Retinal pigment epithelial cell (primary cell): ENCODE measurements at regions not wholly inside any gene's neighbourhood (a gene's known extent, or its start where the extent isn't known, plus 50 kb on each side); places are given as distances from the start of the nearest gene placed in this dataset.

Experiments
- DNase-seq: peaks from one replicate; pipeline ENCODE4 v3.0.0-alpha.2; 2010; ENCODE audit warnings: low read depth
- H3K4me3 ChIP-seq: 2 replicates; pipeline ENCODE4 v1.5.1; 2011; ENCODE audit warnings: mild to moderate bottlenecking, low read length, control low read depth, moderate library complexity
- TF ChIP-seq, protein P1 (sequence below): conservative IDR thresholded peaks from 2 replicates; pipeline ENCODE4 v1.5.1; 2011; ENCODE audit warnings: low read depth, low read length, control low read depth, inconsistent platforms

DNA sequence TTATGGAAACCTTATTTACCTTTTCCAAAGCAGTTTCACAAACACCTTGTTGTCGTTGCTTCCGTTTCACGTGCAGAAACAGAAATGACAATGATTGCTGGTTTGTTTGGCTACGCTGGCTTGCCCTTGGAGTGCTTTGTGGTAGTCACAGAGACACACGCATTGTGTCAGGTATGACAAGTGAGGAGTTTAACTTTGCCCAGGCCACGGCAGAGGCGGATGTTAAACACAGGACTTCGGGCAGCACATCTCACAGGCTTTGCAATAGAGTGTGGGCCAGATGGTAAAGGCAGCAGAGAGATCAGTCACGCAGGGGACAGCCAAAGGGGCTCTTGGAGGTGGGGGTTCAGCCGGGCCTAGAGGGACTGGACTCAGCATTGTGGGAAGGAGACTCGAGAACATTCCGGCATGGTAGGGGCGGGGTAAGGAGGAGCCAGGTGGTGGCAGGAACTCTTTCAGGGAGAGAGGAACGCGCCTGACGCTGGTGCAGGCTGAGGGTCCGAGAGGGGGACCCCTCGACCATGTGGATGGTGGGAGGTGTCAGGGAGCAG, 59.8 kb upstream of the KCNA1 start:
- no peak for DNase-seq
- H3K4me3 ChIP-seq: no peak overlapping the region
- TF ChIP-seq, protein P1, sequence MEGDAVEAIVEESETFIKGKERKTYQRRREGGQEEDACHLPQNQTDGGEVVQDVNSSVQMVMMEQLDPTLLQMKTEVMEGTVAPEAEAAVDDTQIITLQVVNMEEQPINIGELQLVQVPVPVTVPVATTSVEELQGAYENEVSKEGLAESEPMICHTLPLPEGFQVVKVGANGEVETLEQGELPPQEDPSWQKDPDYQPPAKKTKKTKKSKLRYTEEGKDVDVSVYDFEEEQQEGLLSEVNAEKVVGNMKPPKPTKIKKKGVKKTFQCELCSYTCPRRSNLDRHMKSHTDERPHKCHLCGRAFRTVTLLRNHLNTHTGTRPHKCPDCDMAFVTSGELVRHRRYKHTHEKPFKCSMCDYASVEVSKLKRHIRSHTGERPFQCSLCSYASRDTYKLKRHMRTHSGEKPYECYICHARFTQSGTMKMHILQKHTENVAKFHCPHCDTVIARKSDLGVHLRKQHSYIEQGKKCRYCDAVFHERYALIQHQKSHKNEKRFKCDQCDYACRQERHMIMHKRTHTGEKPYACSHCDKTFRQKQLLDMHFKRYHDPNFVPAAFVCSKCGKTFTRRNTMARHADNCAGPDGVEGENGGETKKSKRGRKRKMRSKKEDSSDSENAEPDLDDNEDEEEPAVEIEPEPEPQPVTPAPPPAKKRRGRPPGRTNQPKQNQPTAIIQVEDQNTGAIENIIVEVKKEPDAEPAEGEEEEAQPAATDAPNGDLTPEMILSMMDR: no peak

DNA sequence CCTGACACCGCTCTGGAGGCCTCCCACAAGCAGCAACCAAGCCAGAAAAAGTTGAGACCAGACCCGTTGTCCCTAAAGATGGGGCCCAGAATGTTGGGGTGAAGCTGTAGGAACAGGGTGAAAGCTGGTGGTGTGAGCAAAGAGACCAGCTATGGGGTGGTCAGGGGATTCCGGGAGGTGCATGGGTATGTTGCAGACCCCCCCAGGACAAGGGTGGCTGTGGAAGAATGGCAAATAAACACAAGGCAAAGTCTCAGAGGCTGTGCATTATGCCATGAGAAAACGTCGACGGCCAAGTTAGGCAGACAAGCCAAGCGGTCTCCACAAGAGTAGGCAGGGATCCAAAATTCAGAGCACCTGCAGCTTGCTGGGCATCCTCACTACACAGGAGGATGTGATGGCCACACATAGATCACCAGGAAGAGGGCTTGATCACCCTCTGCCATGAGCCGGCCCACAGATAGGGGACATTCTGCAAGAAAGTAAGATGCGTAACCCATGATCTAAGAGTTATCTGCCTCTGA, 58.8 kb upstream of the KCNA1 start:
- no peak overlapping the region for H3K4me3 ChIP-seq
- DNase-seq: no peak
- TF ChIP-seq, protein P1: no peak

DNA sequence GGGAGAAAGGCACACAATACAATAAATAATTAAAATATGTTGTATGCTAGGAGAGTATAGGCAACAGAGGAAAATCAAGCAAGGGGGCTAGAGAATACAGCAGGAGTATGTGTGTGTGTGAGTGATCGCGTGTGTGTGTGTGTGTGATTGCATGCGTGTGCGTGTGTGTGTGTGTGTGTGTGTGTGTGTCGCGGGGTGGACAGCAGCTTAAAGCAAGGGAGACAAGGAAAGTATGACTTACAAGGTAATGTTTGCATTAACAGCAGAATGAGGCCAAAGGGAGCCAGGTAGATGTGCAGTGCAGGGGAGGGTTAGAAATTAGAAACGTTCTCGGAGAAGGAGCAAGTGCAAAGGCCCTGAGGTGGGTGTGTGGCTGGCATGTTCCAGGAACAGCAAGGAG, 57.4 kb upstream of the KCNA1 start:
- H3K4me3 ChIP-seq: no peak overlapping the region
- TF ChIP-seq, protein P1: no peak
- DNase-seq: no peak

DNA sequence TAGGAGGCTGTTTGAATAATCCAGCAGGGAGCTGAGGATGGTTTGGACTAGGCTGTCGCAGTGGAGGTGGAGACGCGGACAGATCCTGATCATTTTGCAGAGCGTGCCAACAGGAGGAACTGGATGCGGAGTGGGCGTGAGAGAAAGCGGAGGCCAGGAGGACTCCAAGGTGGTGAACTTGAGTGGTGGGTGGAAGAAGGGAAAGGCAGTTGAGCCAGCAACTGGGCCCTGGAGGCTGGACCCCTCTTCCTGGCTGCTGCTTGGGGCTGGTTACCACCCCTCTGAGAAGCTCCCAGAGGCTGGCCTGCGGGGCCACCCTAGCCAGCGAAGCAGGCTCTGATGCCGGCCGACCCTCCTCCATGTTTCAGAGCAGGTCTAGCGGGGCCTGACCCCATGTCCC, 56.8 kb upstream of the KCNA1 start:
- H3K4me3 ChIP-seq: no peak overlapping the region
- no peak for DNase-seq
- TF ChIP-seq, protein P1: no peak

DNA sequence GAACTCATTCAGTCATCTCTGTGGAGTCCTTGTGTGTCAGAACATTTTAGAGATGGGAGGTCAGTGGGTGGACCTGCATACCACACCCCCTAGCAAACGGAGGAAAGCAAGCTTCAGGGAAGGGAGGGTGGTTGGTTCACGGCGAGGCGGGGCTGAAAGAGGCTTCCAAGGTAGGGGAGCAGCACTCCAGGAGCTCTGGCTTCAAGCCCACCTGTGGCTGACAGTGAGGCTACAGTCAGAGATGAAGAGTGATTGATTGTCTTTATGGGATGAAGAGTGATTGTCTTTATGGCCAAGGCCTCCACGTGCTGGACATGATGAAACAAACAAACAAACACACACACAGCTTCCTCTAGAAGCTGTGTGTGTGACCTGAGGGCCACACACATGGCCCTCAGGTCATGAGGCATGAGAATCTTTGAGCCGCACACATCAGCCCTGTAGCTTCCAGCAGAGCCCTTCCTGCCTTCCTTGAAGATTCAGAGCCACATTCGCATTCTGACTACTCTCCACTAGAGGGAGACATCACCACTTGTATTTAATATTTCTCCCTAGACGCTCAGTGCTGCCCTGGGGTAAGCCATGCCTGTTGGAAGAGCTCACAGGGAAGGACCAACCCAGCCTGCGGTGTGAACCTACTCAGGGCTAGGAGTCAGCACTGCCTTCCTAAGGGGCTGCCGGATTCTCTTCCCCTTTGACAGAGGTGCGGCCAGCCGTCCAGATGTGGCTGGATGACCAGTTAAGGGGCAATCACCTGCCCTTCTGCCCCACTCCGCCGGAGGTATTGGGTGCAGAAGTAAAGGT, 54.4 kb upstream of the KCNA1 start:
- TF ChIP-seq, protein P1: peak; percentile 83
- DNase-seq: no peak
- H3K4me3 ChIP-seq: no peak overlapping the region

DNA sequence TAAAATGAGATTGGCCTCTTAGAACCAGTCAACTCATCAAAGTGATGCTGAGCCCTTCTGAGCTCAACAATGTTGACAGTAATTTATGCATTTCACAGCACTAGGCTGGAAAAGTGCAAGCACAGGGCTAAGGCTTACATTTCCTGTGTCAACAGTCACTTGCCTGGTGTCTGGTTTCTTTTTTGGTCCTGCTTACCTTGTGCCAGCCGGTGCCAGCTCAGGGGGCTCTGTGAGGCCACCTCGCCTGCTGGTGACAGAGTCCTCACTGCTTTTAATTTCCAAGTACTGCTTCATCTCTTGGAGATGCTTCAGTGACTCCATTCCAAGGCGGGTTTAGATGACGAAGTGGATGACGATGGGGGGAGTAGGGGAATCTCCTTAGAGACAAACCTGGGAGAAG, 53.1 kb upstream of the KCNA1 start:
- H3K4me3 ChIP-seq: no peak overlapping the region
- TF ChIP-seq, protein P1: no peak
- no peak for DNase-seq
